WI38 (cell line): ENCODE measurements at regions not wholly inside any gene's neighbourhood (a gene's known extent, or its start where the extent isn't known, plus 50 kb on each side); places are given as distances from the start of the nearest gene placed in this dataset.

Experiments used
- H3K4me3 ChIP-seq: 2 replicates; pipeline ENCODE4 v1.5.1; 2011; ENCODE audit warnings: low read depth, mild to moderate bottlenecking, control low read depth, low read length
- CTCF ChIP-seq: IDR thresholded peaks from 2 replicates; pipeline ENCODE4 v1.5.1; 2012; ENCODE audit warnings: low read depth, mild to moderate bottlenecking, control low read depth, low read length

DNA sequence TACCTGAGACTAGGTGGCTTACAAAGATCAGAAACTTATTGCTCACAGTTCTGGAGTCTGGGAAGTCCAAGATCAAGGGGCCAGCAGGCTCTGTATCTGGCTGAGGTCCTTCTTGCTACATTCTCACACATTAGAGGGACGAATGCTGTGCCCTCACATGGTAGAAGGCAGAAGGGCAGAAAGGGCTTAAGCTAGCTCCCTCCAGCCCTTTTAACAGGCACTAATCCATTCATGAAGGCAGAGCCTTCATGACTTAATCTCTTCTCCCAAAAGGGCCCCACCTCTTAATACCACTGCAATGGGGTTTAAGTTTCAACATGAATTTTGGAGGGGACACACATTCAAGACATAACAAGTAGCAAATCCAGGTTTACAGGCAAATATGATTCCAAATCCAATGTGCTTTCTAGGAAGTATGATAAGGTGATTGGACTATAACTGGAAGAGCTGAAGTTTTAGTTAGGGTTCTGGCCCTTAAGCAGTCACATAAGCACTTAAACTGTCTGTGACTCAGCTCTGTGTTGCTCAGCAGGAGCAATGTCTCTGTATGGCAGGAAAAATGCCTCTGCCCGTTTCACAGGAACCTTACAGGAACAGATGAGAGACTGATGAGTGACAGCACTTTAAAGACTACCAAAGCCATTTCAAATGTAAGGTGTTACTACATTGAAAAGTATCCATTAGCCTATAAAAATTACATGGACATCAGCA is 119.6 kb upstream of the PTPRM start:
- no peak for TF ChIP-seq CTCF

DNA sequence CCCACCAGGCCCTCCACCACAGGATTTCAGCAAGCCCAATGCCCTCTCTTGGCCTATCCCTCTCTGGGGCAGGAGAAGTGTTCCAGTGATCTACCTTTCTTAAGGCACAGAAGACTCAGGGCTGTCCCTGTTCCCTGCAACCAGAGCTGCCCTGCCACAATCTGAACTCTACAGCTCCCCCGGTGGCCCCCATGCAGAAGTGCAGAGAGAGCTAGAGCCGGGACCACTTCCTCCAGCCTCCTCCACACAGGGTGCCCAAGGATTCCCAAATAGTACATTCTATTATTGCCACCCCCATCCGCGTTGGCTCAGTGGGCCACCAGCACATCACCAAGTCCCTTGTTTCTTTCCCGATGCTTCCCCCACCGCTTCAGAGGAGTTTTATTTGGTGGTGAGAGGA is 114.8 kb upstream of the PTPRM start:
- no peak overlapping the region for H3K4me3 ChIP-seq
- TF ChIP-seq CTCF = peak; percentile 60

More for the DNA sequence above, 119.6 kb upstream of the PTPRM start:
- no peak overlapping the region for H3K4me3 ChIP-seq

GRCh38 chr18:7454429-7454828 is 112.7 kb upstream of the PTPRM start:
- H3K4me3 ChIP-seq = no peak overlapping the region
- TF ChIP-seq CTCF = no peak

GRCh38 chr18:7456376-7456775 is 110.7 kb upstream of the PTPRM start:
- TF ChIP-seq CTCF = no peak
- H3K4me3 ChIP-seq = no peak overlapping the region

GRCh38 chr18:7457262-7457661 is 109.9 kb upstream of the PTPRM start:
- no peak overlapping the region for H3K4me3 ChIP-seq
- no peak for TF ChIP-seq CTCF

- TF ChIP-seq CTCF = no peak
- H3K4me3 ChIP-seq = no peak overlapping the region
Measured at GRCh38 chr18:7458884-7459283, 108.2 kb upstream of the PTPRM start.

DNA sequence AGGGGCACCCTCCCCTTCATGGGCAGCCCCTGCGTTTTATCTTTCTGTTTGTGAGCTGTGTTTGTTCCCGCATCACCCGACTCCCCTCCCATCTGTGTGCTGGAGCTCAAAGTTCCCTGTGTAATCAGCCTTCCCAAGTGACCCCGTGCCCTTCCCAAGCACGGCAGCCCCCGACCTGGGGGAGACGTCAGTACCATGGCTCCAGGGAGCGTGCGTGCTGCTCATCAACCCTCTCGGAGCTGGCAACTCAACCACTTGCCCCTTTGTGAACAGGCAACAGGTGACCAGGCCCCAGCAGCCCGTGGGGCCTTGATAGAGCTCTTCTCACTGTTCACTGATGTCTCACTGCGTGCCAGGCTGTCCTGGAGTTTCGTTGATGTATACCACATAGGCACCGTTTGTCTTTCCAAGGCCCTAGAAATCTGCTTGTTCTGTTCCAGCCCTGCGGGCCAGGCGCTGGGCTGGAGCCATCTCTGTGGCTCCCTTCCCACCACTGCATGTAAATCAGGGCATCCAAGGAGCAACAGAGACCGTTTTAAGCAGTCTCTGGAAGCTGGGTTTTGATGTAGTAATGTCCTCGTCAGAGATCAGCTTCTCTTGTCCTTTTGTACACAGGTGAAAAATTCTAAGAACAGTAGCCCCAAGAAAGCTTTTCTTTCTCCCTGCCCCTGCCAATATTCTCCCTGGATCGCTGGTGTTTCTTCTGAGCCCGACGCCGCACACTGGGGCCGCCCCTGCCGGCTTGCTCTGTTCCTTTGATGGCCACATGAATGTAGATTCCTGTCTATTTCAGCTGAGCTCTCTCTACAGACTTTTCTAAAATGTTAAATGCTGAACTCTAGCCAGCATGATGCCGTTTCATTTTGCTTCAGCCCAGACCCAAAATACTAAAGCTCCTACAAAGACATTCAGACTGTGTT is 107.0 kb upstream of the PTPRM start:
- TF ChIP-seq CTCF = no peak
- H3K4me3 ChIP-seq = peak overlapping the region; percentile 11; the same call in 1 of the 2 replicates
